Superior temporal gyrus (tissue), 1 donor: ENCODE measurements at regions not wholly inside any gene's neighbourhood (a gene's known extent, or its start where the extent isn't known, plus 50 kb on each side); places are given as distances from the start of the nearest gene placed in this dataset.

Experiments
- DNase-seq: peaks from one replicate; pipeline ENCODE4 v3.0.0-alpha.2; 2016; ENCODE audit errors: extremely low spot score

DNA sequence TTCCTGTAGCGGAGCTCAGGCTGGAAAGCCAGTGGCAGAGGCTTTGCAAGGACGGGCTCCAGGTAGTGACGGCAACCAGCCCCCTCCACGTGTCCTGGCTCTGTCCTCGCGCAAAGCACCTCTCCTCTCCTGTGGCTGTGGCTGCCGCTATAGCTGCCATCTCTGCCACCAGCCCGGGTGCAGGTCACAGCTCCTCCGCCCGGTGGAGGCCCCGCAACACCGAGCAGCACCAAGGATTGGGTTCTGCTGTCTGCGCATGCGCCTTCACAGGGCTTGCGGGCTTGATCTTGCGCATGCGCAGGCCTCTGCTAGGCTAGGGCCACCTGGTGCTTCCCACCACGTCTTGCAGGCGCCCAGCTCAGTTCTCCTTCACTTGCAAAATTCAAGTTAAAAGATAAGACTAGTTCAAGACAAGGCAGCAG is 625.4 kb downstream of the QKI start:
- DNase-seq: no peak

DNA sequence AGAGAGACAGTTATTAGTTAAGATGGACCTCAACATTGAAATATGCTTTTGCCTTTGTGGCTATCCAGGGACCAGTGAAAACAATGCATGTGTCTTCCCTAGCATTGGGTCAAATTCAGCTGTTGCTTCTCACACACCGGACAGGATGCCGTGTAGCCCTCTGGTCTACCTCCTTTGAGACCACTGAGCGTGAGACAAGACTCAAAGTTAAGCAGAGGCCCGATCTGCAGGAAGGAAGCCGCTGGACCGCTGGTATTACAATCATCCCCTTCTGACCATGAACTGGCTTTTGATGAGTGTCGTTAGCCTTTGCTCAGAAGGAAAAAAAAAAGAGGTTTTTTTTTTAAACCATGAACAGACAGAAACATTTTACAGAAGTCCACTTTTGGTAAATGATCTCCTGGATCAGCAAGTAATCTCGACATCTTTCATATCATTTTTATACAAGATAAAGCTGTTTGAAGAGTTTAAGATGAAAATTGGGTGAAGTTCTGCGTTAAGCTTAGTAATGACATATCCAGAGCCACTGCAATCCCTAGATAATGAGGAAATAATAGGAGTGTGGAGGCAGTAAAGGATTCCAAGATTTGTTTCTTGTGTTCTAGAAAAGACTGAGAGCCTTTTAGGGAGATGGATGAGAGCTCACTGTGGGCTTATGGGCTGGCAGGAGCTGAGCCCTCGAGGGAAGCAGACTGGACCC is 622.8 kb downstream of the QKI start:
- no peak for DNase-seq

DNA sequence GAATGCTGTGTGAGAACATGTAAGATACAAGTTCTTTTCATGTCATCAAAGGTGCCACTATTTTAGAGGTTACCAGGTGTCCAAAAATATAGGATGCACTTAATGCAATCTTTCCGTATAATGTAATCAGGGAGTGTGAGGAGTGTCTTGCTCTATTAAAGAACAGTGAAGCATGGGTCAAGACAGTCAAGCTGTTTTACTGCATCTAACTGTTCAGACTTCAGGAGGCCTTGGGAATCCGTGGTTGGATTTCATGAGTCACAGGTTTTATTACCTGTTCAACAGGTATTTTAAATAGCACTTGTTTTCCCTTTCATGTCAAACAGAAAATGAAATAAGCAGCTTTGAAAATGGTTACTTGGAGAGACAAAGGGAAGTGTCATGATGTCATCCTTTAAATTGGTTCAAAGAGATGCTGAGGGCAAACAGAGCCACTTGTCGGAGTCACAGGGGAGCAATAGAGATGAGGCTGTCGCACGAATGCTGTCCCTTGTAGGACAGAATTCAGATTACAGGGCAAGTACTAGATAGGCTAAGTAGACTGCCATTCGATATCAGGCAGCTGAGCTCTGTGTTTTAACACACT is 621.5 kb downstream of the QKI start:
- DNase-seq: no peak

DNA sequence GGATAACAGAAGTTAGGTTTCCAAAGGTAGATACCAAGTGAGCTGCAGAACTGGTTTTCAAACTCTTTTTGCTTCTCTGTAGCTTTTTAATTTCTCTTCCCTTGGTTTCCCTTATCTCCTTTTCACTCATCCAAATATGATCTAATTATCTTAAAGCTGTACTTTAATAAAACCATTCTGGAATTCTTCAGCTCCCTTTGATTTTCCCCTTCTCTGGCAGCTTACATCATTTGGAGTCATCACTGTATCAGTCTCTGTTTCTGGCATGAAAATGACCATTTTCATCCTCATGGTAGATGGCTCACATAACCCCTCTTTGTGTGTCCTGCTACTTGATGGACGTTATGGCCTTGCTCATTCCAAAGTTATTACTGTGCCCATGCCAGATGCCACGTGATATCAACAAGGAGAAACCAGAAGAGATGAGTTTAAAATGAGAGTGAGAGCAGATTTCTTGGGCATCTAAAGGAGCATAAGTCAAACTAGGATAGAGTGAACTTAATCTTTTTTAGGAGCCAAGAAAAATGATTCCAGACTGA is 620.2 kb downstream of the QKI start:
- no peak for DNase-seq

DNA sequence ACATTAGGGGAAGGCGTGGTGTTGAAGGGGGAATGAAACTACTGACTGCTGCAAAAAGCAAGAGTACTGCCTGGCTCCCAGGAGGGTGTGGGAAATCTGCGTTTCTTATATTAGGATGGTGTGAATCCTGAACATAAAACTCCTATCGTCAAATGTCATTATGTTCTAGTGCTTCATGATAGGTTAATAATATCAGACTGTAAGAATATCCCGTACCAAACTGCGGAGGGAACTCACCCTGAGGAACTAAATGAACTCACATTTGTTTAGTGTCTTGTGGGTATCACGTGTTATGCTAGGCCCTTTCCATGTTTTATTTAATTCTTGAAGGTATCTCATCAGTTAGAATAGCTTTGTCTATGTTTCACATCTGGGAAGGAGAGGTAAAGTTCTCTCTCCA is 610.7 kb downstream of the QKI start:
- no peak for DNase-seq

DNA sequence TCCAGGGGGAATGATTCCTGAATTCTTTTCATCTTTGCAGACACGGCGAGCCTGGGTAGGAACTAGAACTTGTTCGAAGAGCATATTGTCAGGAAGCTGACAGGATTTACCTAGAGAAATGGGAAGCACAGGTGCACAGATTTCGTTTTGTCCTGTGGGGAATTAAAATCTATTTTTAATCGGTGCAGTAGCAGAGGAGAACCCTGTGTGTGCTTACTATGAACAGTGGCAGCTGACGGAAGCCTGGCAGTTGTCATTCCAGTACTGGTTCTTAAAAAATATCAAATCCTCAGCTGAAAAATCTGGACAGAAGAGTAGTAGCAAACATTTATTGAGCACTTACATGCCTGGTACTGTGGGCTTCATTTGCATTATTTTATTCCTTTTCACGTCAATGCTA is 609.0 kb downstream of the QKI start:
- no peak for DNase-seq

DNA sequence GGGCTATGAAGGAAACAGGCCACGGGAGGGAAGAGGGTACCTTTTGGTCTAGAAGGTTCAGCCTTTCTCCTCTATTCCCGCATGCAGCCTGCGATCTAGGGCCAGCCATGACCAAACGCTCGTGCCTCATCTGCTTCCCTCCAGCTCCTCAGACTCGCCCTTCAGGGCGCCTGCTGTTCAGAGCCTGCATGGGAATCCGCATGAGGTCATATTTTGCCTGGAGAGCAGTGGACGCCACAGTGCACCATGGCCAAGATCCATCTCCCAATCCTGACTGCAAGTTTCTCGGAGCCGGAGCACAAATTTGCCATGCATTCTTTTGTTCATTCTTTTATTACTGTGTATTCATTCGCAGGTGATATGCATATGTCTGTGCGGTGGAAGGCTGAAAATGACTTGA is 608.1 kb downstream of the QKI start:
- no peak for DNase-seq

DNA sequence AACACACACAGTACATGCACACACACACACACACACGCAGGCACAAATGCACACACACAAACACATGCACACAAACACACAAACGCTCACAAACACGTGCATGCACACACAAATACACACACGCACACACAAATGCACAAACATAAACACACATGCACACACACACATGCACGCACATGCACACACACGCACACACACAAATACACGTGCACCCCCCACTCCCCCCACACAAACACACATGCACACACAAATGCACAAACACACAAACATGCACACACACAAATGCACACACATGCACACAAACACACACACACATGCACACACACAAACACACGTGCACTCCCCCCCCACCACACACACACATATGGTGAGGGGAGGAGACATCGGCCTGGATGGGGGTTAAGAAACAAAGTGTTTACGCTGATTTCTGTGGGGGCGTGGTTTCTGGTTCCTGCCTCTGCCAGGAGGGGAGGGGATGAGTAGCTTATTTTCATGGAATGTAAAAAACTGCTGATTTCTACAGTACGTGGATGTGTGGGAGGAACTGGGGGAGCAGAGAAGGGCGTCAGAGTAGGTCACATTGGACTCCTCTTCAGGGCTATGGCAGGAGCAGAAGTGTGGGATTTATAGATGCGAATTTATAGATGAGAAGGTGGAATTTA is 607.2 kb downstream of the QKI start:
- DNase-seq: no peak

DNA sequence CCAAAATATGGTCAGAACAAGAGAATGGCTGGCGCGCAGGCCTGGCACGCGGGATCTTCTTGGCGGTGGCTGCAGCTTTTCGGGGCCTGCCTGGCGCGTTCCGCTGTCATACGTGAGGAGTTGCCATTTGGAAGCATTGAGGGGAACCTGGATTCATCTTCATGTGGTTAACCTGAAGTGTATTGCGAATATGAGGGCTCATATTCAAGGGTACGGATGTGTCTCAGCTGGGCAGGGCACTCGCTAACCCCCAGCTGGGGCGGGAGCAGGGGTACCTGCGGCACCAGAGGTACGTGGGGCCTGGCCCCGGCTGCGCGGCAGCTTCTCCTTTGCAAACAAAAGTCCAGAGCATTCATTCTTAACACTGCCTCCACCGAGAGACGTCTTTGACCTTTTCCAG is 605.6 kb downstream of the QKI start:
- DNase-seq: no peak

DNA sequence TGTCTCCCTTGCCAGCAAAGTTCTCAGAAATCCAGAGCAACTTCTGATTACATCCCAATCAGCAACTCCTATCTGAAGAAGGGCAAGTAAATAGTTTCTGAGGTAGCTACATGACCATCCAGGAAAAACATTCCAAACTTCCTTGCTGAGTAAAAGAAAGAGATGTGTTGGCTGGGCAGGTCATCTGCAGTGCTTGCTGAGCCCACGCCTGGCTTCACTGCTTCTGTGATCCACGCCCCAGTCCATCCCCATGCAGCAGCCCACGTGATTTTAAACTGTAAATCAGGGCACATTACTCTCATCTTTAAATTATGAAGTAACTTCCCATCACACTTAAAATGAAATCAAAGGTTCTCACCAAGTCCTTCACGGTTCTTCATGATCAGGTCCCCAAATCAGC is 603.6 kb downstream of the QKI start:
- DNase-seq: no peak

DNA sequence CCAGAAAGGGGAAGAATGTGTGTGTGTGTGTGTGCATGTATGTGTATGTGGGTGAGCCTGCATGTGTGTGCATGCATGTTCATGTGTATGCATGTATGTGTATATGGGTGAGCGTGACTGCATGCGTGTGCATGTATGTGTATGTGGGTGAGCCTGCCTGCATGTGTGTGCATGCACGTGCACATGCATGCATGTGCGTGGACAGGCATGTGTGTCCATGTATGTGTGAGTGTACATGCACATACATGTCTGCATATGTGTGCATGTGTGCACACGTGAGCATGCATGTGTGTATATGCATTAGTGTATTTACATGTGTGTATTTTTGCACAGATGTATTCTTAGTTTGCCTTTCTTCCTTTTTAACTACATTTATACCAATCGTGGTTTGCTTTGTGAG is 601.5 kb downstream of the QKI start:
- no peak for DNase-seq

DNA sequence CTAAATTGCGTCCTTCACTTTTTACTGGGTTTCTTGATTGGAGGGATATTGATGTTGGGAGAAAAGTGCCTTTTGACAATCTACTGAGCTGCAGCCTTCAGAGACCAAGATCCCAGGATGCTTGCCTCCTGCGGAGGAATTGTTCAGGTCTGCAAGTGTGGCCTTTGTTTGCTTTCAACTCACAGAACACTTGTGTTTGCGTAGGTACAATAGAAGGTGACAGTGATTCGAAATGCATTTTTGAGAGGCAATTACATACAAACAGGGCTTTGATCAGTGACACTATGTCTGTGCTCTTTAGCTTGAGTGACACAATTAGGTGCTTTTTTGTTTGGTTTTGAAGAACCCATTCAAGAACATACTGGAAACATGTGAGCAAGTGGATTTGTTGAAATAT is 600.6 kb downstream of the QKI start:
- DNase-seq: no peak

DNA sequence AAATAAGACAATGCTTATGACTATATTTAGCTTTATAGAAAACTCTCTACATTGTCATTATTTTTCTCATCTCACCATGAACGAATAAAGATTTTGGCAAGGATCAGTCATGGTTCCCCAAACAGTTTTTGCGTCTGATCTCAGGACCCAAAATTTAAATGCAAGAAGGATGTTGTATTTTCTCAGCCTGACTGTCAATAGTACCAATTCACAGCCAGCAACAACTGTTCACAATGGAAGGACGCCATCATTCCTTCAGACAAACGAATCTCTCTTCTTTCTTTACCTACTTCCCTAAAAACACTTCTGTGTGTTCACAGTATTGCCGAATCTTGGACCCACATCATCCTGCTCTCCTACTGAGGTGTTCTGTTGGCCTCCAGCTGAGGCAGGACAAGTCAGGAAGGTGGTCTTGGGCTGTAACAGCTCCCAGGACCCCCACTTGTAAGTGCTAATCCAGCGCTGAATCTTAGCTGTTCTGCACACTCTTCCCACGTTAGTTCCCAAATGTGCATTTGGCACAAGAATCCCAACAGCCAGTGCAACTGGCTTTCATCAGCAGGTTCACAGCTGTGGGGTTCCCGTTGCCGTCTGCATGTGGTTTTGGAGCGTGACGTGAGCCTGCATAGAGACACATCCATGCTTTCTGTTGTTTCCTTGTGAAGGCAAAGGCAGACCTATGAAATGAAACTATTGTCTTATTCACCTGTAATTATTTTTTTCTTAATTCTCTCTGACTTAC is 600.0 kb downstream of the QKI start:
- no peak for DNase-seq

DNA sequence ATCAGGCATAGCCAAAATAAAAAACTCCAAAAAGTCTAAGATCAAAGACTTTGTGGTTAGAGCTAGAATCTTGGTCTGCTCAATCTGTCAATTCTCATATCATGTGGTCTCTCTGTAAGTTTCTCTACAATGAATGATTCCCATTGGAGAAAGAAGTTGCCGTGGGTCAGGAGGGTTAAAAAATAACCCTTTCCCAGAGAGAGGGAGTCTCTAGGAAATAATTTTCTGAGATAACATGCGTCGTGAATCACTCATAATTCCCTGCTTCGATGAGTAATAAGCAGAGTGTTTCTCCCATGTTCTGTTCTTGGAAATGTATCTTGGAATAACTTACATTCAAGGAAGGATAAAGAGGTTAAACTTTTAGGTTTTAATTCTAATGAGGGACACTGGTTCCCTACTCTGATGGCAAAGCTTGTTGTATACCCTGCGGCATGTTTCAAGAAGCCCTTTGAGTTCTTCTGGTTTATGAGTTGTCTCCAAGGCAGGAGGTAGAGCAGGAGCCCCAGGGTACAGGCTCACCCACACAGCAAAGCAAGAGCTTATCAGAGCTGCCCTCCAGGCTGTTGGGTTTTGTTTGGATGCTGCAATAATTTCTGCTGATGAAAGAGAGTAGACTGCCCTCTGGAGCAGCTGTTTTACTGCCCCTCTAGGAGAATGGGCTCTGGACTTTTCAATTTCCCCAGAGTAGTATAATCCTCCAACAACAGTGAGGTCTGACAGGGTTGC is 599.1 kb downstream of the QKI start:
- DNase-seq: no peak

DNA sequence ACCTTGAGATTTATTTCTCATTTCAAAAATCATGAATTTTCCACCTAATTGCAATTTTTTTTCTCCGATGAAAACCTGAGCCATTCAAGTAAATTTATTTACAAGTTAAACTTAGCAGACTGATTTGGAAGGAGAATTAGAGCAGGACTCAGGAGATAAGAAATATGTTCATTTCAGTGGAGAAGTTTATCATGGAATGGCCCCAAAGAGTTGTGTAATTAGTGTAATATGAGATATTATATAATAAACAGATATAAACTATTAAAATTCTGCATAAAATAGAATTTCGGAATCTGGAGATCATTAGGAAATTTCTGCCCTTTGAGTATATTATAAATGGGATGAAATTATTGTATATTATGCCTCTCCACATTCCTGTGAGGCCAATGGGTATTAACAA is 596.8 kb downstream of the QKI start:
- no peak for DNase-seq

DNA sequence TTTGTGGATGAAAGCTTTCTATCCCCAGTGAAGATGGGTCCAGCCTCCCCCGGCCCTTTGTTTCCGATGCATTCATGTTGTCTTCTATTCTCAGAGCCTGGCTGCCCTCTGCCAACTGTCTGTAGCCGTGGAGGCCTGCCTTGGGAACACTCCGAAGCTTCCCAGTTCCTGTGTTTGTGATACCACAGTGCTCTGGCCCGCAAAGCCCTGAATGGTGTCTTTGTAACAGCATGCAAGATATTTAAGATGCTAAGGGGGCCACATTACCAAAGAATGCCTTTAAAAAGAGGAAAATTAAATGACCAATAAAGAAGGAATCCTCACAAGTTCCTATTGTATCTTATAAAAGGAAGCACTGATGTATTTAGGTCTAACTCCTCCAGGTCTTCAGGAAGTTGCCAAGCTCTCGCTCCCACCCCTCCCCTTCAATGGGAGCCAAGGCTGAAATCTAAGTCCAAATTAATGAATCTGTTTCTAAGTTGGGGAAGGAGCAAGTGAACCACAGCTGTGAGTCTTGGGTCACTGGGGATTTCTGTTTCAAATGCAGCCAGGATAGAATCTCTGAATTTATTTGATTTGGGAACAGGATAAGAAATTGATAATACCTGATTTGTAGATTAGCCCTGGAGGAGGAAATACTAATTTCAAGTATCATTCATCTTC is 596.1 kb downstream of the QKI start:
- DNase-seq: no peak

DNA sequence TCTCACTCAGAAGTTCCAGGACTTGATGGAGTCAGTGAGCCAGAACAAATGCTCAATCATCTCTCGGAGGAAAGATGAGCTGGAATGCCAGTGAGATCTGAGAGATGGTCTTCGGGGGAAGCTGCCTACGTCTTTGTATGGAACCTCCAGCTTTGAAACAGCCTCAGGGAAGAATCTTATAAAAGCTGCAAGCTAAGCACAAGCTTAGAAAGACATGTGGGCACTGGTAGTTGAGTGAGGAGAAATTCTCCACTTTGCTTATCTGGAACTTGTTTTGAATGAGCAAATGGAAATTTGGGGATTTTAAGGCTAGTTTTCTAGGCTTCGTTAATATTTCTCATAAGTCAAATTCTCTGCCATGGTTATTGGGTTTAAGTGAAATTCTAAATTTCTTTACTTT is 594.4 kb downstream of the QKI start:
- DNase-seq: no peak

DNA sequence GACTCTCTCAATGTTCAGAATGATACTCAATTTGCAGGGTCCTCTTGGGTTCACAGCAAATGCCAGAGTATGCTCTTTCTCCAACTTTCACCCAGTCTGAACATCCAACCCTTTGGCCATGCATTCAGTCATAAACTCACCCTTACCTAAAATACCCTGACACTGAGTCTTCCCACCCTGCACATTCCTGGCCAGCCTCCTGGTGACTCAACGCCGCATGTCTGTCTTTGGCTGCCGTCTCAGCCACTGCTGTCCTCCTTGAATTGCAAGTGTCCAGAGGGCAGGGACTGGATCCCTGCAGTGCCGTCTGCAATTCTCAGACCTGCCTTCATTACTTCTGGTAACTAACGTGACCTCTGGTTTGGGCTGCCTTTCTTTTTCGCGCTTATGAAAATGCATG is 593.4 kb downstream of the QKI start:
- DNase-seq: no peak

DNA sequence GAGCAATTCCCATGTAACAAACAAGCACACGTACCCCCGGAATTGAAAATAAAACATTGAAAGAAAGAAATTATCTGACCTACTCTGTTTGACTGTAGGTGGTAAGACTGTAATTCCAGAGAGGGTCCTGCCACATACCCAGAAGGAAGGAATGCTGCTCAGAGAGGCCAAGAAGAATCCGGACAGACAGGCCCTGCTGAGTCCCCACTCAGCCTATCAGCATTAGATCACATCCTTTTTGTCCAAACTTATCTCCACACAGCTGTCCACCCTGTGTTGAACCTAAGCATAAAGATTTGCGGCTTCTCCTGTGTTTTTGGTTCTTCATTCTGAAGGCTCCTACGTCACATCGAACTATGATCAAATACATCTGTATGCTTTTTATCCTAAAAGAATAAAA is 591.9 kb downstream of the QKI start:
- no peak for DNase-seq

DNA sequence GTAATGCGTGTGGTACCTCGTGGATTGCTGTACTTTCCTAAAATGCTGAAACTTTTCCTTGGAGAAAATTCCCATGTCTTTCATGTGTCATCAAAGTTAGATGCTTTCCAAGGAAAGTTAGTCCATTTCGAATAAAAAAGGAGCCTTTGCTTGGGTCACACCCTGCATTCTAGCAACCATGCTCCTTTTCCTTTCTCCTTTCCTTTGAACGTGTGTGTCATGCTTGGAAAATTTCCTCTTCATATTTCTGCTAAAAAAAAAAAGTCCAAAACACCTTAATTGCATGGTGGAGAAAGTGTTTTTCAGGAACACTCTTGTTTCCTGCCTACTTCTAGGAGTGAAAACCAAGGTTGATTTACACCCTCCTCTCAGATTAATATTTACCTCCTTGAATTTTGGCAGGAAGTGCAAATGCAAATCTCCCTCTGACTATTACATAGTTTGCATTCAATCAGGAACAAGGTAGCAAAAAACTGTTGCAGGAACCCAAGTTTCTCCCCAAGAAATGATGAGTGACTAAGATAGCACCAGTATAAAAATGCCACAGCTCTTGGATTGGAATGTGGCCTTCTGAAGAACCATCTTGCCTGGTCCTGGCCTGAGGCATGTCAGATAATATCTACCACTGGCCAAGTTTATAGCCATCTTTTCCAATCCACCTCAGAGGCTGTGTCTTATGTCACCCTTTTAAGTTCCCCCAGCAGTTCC is 590.6 kb downstream of the QKI start:
- no peak for DNase-seq

DNA sequence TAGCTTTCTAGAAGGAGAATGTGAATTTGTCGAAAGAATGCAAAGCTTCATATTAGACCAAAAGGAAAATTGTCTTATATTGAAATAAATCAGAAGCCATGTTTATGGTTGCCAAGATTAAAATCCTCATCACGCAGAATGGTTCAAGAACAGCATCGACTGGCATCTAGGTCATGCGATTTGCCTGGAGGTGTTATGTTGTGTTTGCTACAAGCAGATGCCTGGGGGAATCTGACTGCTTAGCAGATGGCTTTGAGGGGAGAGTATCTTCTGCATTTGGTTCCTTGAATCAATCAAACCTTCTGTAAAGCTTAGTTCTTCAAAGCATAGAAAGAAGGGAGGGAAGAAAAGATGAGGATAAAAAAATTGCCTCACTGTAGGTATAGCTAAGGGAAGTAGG is 585.8 kb downstream of the QKI start:
- DNase-seq: no peak
